ENCODE measurements at regions not wholly inside any gene's neighbourhood (a gene's known extent, or its start where the extent isn't known, plus 50 kb on each side); places are given as distances from the start of the nearest gene placed in this dataset.

GRCh38 chr12:124465473-124465872, 101.9 kb downstream of the NCOR2 start:
- Histone ChIP-seq H3K4me3 (replicated peaks; ENCODE audit: insufficient read depth, low read length) (no peak overlapping the region), H3K27ac (replicated peaks) (peak overlapping the region; percentile 41), H3K27me3 (ENCODE audit: insufficient read depth, poor library complexity, severe bottlenecking) (no peaks in the 10 kb centered on the region)
- no peak for TF ChIP-seq SPI1 (IDR thresholded peaks at IDR 0.05; ENCODE audit: borderline replicate concordance, low read depth)
- TF ChIP-seq POLR2AphosphoS5 (IDR thresholded peaks at IDR 0.05; ENCODE audit: low read depth), result no peak
- TF ChIP-seq GABPA (IDR thresholded peaks at IDR 0.05; ENCODE audit: low read depth), result no peak
- no peak for DNase-seq (ENCODE audit: low read depth in 1 of 2, low spot score in 1 of 2)

DNA sequence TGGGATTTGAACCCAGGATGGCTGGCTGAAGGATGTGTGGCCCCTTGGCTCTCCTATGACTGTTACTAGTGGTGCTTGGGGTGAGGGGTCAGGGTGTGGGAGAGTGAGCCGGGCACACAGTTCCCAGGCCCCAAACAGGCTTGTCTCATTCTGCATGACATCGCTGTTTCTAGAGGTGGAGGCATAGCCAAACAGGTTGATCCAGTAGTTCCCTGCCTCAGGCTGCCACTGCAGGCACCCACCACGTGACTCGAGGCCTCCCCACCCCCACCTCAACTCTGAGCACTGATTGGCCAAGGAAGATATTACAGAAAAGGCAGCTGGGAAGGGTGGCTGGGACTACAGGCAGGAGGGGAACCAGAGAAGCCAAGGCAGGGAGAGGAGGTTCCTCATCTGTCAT, 102.6 kb downstream of the NCOR2 start:
- H3K27me3 ChIP-seq (ENCODE audit: insufficient read depth, poor library complexity, severe bottlenecking), result no peaks in the 10 kb centered on the region
- no peak overlapping the region for H3K27ac ChIP-seq (replicated peaks)
- H3K4me3 ChIP-seq (replicated peaks; ENCODE audit: insufficient read depth, low read length), result no peak overlapping the region
- peak in 1 of 2 experiments; percentile 45 for DNase-seq (ENCODE audit: low read depth in 1 of 2, low spot score in 1 of 2)
- TF ChIP-seq GABPA (IDR thresholded peaks at IDR 0.05; ENCODE audit: low read depth), result no peak
- TF ChIP-seq, protein P1, sequence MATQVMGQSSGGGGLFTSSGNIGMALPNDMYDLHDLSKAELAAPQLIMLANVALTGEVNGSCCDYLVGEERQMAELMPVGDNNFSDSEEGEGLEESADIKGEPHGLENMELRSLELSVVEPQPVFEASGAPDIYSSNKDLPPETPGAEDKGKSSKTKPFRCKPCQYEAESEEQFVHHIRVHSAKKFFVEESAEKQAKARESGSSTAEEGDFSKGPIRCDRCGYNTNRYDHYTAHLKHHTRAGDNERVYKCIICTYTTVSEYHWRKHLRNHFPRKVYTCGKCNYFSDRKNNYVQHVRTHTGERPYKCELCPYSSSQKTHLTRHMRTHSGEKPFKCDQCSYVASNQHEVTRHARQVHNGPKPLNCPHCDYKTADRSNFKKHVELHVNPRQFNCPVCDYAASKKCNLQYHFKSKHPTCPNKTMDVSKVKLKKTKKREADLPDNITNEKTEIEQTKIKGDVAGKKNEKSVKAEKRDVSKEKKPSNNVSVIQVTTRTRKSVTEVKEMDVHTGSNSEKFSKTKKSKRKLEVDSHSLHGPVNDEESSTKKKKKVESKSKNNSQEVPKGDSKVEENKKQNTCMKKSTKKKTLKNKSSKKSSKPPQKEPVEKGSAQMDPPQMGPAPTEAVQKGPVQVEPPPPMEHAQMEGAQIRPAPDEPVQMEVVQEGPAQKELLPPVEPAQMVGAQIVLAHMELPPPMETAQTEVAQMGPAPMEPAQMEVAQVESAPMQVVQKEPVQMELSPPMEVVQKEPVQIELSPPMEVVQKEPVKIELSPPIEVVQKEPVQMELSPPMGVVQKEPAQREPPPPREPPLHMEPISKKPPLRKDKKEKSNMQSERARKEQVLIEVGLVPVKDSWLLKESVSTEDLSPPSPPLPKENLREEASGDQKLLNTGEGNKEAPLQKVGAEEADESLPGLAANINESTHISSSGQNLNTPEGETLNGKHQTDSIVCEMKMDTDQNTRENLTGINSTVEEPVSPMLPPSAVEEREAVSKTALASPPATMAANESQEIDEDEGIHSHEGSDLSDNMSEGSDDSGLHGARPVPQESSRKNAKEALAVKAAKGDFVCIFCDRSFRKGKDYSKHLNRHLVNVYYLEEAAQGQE (IDR thresholded peaks at IDR 0.05; ENCODE audit: insufficient replicate concordance, low read depth), result no peak
- no peak for TF ChIP-seq SPI1 (IDR thresholded peaks at IDR 0.05; ENCODE audit: borderline replicate concordance, low read depth)
- TF ChIP-seq, protein P2, sequence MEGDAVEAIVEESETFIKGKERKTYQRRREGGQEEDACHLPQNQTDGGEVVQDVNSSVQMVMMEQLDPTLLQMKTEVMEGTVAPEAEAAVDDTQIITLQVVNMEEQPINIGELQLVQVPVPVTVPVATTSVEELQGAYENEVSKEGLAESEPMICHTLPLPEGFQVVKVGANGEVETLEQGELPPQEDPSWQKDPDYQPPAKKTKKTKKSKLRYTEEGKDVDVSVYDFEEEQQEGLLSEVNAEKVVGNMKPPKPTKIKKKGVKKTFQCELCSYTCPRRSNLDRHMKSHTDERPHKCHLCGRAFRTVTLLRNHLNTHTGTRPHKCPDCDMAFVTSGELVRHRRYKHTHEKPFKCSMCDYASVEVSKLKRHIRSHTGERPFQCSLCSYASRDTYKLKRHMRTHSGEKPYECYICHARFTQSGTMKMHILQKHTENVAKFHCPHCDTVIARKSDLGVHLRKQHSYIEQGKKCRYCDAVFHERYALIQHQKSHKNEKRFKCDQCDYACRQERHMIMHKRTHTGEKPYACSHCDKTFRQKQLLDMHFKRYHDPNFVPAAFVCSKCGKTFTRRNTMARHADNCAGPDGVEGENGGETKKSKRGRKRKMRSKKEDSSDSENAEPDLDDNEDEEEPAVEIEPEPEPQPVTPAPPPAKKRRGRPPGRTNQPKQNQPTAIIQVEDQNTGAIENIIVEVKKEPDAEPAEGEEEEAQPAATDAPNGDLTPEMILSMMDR (IDR thresholded peaks at IDR 0.05; ENCODE audit: insufficient read depth, low read length), result no peak
- no peak for TF ChIP-seq POLR2AphosphoS5 (IDR thresholded peaks at IDR 0.05; ENCODE audit: low read depth)

GRCh38 chr12:124464062-124464461, 103.3 kb downstream of the NCOR2 start:
- Histone ChIP-seq H3K4me3 (replicated peaks; ENCODE audit: insufficient read depth, low read length) (no peak overlapping the region), H3K27ac (replicated peaks) (no peak overlapping the region), H3K27me3 (ENCODE audit: insufficient read depth, poor library complexity, severe bottlenecking) (no peaks in the 10 kb centered on the region)
- peak in 1 of 2 experiments; percentile 72 for DNase-seq (ENCODE audit: low read depth in 1 of 2, low spot score in 1 of 2)
- TF ChIP-seq POLR2AphosphoS5 (IDR thresholded peaks at IDR 0.05; ENCODE audit: low read depth) (no peak; the same call in 1 of the 2 replicates), SPI1 (IDR thresholded peaks at IDR 0.05; ENCODE audit: borderline replicate concordance, low read depth) (peak; percentile 87; the same call in 1 of the 2 replicates)
- TF ChIP-seq, protein P1 (IDR thresholded peaks at IDR 0.05; ENCODE audit: insufficient replicate concordance, low read depth), result no peak

DNA sequence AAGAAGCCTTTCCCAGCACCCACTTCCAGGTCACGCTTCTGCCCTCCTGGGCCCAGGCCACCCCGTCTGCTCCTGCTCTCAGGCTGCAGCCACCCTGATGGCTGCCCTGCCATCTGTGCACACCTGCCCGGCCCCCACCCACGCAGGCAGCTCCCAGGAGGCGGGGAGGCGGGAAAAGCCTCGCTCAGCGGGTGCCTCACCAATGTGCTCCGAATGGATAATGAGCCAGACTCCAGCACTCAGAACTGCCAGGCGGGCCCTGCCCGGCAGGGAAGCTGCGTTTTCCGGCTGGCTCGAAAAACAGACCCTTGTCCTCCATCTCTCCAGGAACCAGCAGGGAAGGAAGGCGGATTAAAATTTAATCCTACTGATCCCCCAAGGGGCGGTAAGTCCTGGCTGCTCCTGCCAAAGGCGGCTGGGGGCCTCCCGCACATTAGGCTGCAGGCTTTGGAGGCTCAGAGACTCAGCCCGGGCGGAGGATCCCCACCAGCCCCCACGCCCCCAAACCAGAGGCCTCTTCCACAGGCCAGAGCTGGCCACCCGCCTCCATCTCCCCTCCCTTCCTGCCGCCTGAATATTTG, 104.0 kb downstream of the NCOR2 start:
- no peaks in the 10 kb centered on the region for H3K27me3 ChIP-seq (ENCODE audit: insufficient read depth, poor library complexity, severe bottlenecking)
- H3K4me3 ChIP-seq (replicated peaks; ENCODE audit: insufficient read depth, low read length), result no peak overlapping the region
- DNase-seq (ENCODE audit: low read depth in 1 of 2, low spot score in 1 of 2), result no peak
- no peak for TF ChIP-seq SPI1 (IDR thresholded peaks at IDR 0.05; ENCODE audit: borderline replicate concordance, low read depth)
- TF ChIP-seq POLR2AphosphoS5 (IDR thresholded peaks at IDR 0.05; ENCODE audit: low read depth), result no peak
- TF ChIP-seq, protein P2 (IDR thresholded peaks at IDR 0.05; ENCODE audit: insufficient read depth, low read length), result no peak
- TF ChIP-seq GABPA (IDR thresholded peaks at IDR 0.05; ENCODE audit: low read depth), result no peak
- TF ChIP-seq, protein P1 (IDR thresholded peaks at IDR 0.05; ENCODE audit: insufficient replicate concordance, low read depth), result no peak
- no peak overlapping the region for H3K27ac ChIP-seq (replicated peaks)

Measured in HL-60 (cell line).